ENCODE measurements at regions not wholly inside any gene's neighbourhood (a gene's known extent, or its start where the extent isn't known, plus 50 kb on each side); places are given as distances from the start of the nearest gene placed in this dataset.

GRCh38 chr11:95414217-95414616 lies 183.2 kb upstream of the SESN3 start:
- TF ChIP-seq CTCF (IDR thresholded peaks at IDR 0.05) (no peak), POLR2A (IDR thresholded peaks at IDR 0.05) (no peak)
